SK-N-MC (cell line): ENCODE measurements at regions not wholly inside any gene's neighbourhood (a gene's known extent, or its start where the extent isn't known, plus 50 kb on each side); places are given as distances from the start of the nearest gene placed in this dataset.

Source experiments
- EZH2 ChIP-seq: fragments of 200-600 bp; sonication (generic); IDR thresholded peaks from one replicate; pipeline ENCODE4 v1.6.1; 2017; ENCODE audit warnings: antibody characterized with exemption
- FOXP2 ChIP-seq: optimal IDR thresholded peaks from 2 replicates; pipeline ENCODE3; 2011; ENCODE audit warnings: mild to moderate bottlenecking, moderate library complexity; ENCODE audit not compliant: insufficient read depth; ENCODE audit errors: extremely low read length, control extremely low read depth
- POLR2AphosphoS5 ChIP-seq: IDR thresholded peaks from 2 replicates; pipeline ENCODE4 v1.6.1; 2012; ENCODE audit warnings: mild to moderate bottlenecking, low read depth, low read length, borderline replicate concordance

GRCh38 chr1:105087506-105087905, 1337.8 kb downstream of the AMY1C start:
- TF ChIP-seq POLR2AphosphoS5: no peak
- no peak for TF ChIP-seq EZH2
- TF ChIP-seq FOXP2: no peak
